Activated CD8-positive, alpha-beta memory T cell treated with anti-CD3 and anti-CD28 coated beads, Interleukin-2, amount 50 U/mL, for 1 hour (primary cell): ENCODE measurements at regions not wholly inside any gene's neighbourhood (a gene's known extent, or its start where the extent isn't known, plus 50 kb on each side); places are given as distances from the start of the nearest gene placed in this dataset.

ENCODE experiments used
- DNase-seq: peaks from one replicate; pipeline ENCODE4 v3.0.0-alpha.2; 2020; ENCODE audit errors: extremely low read depth

DNA sequence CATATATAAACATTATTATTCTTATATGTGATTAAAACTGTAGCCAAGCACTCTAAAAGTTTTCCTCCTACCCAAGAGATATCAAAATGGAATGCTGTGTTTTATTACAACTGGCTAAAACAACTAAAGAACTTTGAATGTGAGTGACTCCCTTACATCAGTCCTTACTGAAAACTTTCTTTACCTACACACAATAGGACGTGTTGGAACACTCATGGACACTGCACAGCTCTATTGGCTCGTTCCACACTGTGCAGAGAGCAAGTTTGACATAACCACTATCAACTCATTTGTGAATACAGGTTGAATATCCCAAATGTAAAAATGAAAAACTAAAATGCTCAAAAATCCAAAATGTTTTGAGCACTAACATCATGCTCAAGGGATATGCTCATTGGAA, 650.6 kb downstream of the SLC4A3 start:
- DNase-seq: no peak

GRCh38 chr2:220279372-220279771, 651.9 kb downstream of the SLC4A3 start:
- DNase-seq: no peak

DNA sequence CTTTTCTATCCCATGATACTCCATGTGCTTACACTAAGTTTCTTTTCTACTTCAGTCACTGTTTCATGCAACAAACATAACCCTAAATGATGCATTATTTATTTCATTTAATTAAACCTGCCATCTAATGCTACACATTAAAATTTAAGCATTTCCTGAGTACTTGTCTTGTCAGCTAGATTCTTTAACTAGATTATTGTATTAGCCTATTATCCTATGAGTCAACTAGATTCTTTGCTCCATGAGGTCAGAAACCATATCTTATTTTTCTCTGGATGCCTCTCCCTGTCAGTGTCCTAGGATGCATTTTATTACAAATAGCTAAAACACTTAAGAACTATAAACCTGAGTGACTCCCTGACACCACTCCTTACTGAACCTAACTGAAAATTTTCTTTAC, 652.4 kb downstream of the SLC4A3 start:
- DNase-seq: no peak

- DNase-seq: no peak
Measured at GRCh38 chr2:220280736-220281135, 653.3 kb downstream of the SLC4A3 start.

DNA sequence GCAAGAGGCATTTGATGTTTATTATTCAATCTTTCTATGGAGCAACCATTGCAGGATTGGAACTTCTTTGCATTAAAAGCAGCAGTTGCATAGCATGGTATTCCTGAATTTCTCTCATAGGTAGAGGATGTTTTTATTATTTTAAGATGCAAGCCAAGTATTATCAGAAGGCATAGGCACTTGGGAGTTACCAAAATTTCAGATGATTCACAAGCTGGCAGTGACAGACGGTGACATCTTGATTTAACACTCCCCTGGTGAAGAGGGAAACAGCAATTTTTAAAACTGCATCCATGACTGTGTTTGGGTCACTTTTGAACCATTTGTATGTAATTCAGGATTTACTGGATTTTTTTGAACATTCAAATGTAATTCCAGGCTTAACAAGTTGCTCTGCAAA, 654.3 kb downstream of the SLC4A3 start:
- DNase-seq: no peak

- no peak for DNase-seq
Measured at GRCh38 chr2:220282236-220282635, 654.8 kb downstream of the SLC4A3 start.

DNA sequence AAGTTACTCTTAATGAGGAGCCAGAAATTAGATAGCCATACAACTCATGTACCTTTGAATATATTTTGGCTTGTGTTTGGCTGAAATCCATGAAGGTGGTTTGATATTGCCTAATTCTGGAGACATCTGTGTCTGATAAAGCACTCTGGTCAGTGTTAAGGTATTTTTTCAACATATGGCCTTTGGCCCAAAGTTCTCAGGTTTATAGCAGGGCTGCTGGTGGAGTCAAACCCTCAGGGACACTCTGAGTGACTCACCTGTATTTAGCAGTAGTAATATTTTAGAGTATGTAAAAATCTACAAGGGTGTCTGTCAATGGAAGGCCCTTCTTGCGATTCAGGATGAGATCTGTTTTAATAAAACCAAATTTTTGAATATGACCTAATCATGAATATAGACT, 666.5 kb downstream of the SLC4A3 start:
- DNase-seq: no peak

- DNase-seq: no peak
Measured at GRCh38 chr2:220296174-220296573, 668.7 kb downstream of the SLC4A3 start.

- DNase-seq: no peak
Measured at GRCh38 chr2:220297093-220297492, 669.7 kb downstream of the SLC4A3 start.

- DNase-seq: no peak
Measured at GRCh38 chr2:220300806-220301205, 673.4 kb downstream of the SLC4A3 start.

GRCh38 chr2:220302756-220303155, 675.3 kb downstream of the SLC4A3 start:
- no peak for DNase-seq

DNA sequence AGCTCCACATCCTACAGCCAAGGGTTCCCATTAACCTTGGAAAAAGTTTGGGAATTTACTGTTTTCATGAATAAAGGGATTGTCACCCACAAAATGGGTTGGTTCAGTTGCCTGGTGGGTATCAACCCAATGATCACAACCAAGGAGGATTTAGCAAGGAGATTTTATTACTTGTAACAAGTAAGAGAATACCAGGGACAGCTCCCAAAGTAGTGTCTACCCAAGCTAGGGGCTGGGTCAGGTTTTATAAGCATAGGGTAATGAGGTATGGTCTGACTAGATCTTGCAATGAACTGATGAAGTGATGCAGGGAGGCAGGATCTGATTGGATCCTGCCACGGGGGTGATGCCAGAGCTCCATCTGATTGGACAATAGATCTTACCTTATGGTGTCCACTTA, 681.8 kb downstream of the SLC4A3 start:
- no peak for DNase-seq

GRCh38 chr2:220310451-220310861, 683.0 kb downstream of the SLC4A3 start:
- DNase-seq: no peak

GRCh38 chr2:220315098-220315823, 687.8 kb downstream of the SLC4A3 start:
- no peak for DNase-seq

DNA sequence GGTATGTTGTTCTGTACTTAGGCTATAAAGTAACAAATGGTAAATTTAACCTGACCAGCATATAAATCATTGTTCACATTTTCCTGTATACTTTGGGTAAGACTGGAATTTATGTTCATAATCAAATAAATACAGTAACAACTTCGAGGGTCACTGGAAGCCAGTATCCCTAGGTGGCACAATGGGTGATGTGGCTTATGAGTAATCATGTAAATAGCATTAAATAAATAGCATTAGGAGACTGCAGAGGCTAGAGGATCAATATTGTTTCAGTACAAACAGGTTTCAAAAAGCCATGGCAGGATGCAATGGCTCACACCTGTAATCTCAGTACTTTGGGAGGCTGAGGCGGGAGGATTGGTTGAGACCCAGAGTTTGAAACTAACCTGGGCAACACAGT, 690.6 kb downstream of the SLC4A3 start:
- no peak for DNase-seq

GRCh38 chr2:220318508-220318907, 691.1 kb downstream of the SLC4A3 start:
- DNase-seq: no peak

- DNase-seq: no peak
Measured at GRCh38 chr2:220320326-220320725, 692.9 kb downstream of the SLC4A3 start.

DNA sequence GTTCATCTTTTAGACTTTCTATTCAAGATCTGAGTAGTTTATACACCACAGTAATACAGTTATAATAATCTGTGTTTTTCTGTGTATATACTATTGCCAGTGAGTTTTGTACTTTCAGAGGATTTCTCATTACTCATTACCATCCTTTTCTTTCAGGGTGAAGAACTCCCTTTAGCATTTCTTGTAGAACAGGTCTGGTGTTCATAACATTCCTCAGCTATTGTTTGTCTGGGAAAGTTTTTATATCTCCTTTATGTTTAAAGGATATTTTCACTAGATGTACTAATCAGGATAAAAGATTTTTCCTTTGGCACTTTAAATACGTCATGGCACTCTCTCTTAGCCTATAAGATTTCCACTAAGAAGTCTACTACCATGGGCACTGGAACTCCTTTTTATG, 705.5 kb downstream of the SLC4A3 start:
- no peak for DNase-seq

- no peak for DNase-seq
Measured at GRCh38 chr2:220334210-220334609, 706.8 kb downstream of the SLC4A3 start.

DNA sequence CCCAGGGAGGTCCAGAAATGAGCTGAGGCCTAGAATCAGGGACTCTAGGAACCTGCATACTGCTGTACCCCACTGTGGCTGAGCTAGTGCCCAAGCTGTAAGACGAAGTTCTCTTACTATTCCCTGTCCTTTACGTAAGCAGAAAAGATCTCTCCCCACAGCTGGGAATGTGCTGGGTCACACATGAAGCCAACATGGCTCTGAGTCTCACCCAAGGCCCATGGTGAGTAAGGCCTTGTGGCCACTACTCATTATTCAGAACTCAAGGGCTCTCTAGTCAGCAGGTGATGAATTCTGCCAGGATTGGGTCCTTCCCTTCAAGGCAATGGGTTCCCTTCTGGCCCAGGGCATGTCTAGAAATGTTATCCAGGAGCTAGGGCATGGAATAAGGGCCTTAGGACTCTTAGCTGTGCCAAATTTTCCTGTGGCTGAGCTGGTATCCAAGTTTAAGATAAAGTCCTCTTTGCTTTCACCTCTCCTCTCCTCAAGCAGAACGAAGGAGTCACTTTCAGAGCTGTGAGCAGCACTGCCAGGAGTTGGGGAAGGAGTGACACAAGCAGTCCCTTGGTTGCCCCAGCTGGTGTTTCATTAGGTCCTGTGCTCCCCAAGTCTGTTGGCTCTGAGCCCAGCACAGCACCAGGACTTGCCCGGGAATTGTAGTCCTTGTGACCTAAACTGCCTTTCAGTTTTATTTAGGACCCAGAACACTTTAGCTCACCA, 707.6 kb downstream of the SLC4A3 start:
- DNase-seq: no peak

DNA sequence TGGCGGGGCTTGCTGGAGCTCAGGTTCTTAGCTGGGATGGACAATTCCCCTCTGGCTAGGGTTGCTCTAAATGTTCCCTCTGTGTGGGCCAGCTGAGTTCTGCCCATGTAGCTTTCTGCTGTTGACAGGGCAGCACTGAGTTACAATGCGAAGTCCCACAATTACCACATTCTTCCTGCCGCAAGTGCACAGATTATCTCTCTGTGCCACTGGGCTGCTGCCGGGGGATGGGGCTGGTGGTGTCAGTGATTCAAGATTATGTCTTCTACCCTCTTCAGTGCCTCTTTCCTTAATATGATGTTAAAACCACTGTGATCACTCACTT, 708.1 kb downstream of the SLC4A3 start:
- DNase-seq: no peak

DNA sequence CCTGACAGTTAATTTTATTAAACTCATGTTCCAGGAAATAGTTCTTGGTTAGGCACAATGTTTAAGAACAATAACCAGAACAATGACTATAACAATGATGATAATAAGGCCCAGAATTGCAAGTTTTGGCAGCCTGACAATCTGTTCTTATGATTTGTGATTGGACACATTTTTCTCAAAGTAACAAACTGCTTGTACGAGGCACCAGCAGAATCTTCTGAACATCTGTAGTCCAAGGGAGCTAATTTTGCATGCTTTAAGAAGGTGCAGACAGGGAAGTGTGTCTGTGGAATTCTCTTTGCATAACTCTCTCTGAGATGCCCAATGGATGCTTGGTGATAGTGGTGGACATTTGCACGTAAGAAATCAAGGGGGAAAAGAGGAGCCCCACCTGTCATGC, 709.3 kb downstream of the SLC4A3 start:
- DNase-seq: no peak

- no peak for DNase-seq
Measured at GRCh38 chr2:220337611-220338440, 710.4 kb downstream of the SLC4A3 start.
